8988T (cell line): ENCODE measurements at regions not wholly inside any gene's neighbourhood (a gene's known extent, or its start where the extent isn't known, plus 50 kb on each side); places are given as distances from the start of the nearest gene placed in this dataset.
A peak's percentile ranks its signal among the peaks of the same experiment; 100 is the strongest.

ENCODE experiments used
- DNase-seq: peaks from one replicate; pipeline ENCODE4 v3.0.0; 2011

GRCh38 chr20:6657904-6658303, 109.6 kb upstream of the BMP2 start:
- no peak for DNase-seq

- no peak for DNase-seq
Observed at GRCh38 chr20:6657111-6657510, 110.4 kb upstream of the BMP2 start.

GRCh38 chr20:6654513-6655252, 112.8 kb upstream of the BMP2 start:
- no peak for DNase-seq

- DNase-seq: no peak
Observed at GRCh38 chr20:6651561-6651960, 115.9 kb upstream of the BMP2 start.

- no peak for DNase-seq
Observed at GRCh38 chr20:6651016-6651415, 116.5 kb upstream of the BMP2 start.

- no peak for DNase-seq
Observed at GRCh38 chr20:6646021-6646636, 121.4 kb upstream of the BMP2 start.

GRCh38 chr20:6644813-6645628, 122.5 kb upstream of the BMP2 start:
- no peak for DNase-seq

- no peak for DNase-seq
Observed at GRCh38 chr20:6641012-6641411, 126.5 kb upstream of the BMP2 start.

- DNase-seq: no peak
Observed at GRCh38 chr20:6637160-6637579, 130.3 kb upstream of the BMP2 start.

- peak; percentile 11 for DNase-seq
Observed at GRCh38 chr20:6636209-6637159, 131.0 kb upstream of the BMP2 start.

- DNase-seq: no peak
Observed at GRCh38 chr20:6635034-6635736, 132.3 kb upstream of the BMP2 start.

- DNase-seq: no peak
Observed at GRCh38 chr20:6632187-6632586, 135.3 kb upstream of the BMP2 start.

- DNase-seq: no peak
Observed at GRCh38 chr20:6630514-6630913, 137.0 kb upstream of the BMP2 start.

GRCh38 chr20:6629564-6629963, 137.9 kb upstream of the BMP2 start:
- no peak for DNase-seq

GRCh38 chr20:6626805-6627204, 140.7 kb upstream of the BMP2 start:
- DNase-seq: no peak

- DNase-seq: no peak
Observed at GRCh38 chr20:6623989-6624388, 143.5 kb upstream of the BMP2 start.

GRCh38 chr20:6622041-6622440, 145.4 kb upstream of the BMP2 start:
- no peak for DNase-seq

GRCh38 chr20:6618051-6618450, 149.4 kb upstream of the BMP2 start:
- DNase-seq: no peak

GRCh38 chr20:6616421-6616820, 151.1 kb upstream of the BMP2 start:
- DNase-seq: no peak

- DNase-seq: no peak
Observed at GRCh38 chr20:6614836-6615235, 152.7 kb upstream of the BMP2 start.

- DNase-seq: no peak
Observed at GRCh38 chr20:6613280-6613861, 154.1 kb upstream of the BMP2 start.

GRCh38 chr20:6612606-6612923, 154.9 kb upstream of the BMP2 start:
- DNase-seq: no peak
